Fibroblast of the conjunctiva (primary cell): ENCODE measurements at regions not wholly inside any gene's neighbourhood (a gene's known extent, or its start where the extent isn't known, plus 50 kb on each side); places are given as distances from the start of the nearest gene placed in this dataset.

ENCODE experiments used
- DNase-seq: peaks from one replicate; pipeline ENCODE4 v3.0.0-alpha.2; 2010; ENCODE audit warnings: low read depth

DNA sequence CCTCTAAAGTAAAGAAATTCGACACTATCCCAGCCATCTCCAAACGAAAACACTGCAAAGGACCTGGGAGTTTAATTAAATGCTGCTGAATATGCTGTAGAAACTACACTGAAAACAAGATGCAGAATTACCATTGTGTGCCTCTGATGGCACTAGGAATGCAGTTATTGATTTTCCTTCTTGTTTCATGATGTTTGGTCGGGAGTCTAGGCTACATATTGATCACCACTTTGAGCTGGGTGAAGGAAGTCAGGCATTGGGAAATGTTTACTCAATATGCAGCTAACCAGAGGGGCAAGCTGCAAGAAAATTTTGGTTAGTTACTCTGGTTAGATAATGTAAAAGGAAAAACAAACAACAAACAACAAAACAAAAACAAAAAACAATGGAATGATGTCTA, 650.7 kb upstream of the GALNTL6 start:
- DNase-seq: no peak

DNA sequence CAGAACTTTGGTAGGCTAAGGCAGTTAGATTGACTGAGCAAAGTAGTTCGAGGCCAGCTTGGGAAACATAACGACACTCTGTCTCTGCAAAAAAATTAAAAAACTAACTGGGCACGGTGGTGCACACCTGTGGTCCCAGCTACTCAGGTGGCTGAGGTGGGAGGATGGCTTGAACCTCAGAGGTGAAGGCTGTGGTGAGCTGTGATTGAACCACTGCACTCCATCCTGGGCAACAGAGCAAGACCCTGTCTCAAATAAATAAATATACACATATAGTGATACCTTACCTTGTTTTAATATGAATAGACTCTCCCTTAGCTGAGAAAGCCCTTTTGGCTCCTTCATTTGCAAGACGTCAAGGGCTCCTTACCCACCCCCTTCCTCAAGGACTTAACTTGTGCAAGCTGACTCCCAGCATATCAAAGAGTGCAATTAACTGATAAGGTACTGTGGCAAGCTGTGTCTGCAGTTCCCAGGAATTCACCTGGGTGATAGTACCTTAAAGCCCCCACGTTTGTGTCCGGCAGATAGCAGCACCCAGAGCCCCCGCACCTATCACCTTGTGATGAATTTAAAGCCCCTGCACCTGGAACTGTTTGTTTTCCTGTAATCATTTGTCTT, 655.6 kb upstream of the GALNTL6 start:
- no peak for DNase-seq

DNA sequence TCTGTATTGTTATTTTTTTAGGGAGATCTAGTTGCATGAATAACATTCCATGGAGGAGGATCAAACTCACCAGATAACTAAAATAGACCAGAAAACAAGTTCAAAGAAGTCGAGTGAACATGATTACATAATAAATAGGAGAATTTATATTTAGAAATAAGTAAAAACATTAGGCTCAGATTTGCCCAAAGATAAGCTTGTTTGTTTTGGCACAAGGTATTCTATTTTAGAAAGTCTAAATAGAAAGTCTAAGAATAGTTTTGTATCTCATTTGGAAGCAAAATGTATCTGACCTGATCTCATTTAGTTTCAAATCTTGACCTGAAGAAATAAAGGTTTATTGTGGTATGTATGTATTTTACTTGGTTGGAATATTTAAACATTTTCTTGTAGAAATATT, 670.6 kb upstream of the GALNTL6 start:
- DNase-seq: no peak

DNA sequence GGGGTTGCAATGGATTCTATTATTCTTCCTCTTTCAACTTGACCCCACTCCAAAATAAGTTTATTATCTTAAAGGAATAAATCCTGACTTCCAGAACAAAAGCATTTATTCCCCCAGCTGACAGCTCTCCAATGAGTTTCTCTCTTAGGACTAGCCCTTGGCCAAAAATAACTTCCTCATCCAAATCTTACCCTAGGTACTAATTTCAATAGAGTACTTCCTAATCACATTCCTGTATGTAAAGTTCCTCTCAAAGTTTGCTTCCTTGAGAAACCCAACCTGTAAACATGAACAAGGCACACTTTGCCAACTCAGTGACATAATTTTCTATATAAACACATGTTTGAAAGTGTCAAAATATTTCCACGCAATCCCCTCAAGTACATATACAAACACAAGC, 671.2 kb upstream of the GALNTL6 start:
- no peak for DNase-seq

DNA sequence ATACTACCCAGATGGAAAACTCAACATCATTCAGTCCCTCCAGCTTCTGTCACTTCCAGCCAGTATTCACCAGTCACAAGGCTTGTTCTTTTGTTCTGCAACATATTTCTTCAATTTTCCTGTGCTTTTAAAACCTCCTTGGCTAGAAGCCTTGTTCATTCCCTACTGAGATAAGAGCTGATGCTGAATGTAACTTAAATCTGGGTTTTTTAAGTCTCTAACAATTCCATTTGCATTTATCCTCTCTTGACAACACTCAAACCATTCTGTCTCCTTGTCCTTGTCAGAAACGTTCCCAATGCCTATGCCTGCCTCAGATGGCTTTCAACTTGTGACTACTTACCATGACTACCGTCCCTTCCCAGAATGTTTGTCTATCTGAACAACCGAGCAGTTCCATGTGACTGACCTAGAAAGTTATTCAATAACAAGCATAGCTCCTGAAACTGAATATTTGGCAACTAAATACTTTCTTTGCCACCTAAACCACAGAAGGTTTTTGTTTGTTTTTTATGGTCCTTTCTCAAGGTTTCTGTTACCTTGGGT, 682.9 kb upstream of the GALNTL6 start:
- no peak for DNase-seq

DNA sequence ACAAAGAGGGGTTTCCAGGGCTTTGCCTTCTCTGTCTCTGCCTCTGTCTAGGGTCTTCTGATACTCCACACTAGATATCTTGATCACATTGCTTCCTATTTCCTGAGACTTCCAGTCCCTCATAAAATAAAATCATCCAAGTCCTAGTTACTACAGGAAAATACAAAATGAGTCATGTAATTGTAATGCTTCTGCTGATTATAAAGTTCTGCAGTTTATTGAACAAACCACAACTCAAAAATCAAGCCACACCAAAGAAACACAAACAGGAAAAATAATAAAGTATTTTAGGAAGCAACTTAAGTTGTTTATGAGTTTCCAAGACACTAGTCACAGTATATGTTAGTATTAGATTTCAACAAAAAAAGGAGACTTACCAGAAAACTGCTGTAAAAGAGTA, 695.1 kb upstream of the GALNTL6 start:
- no peak for DNase-seq

GRCh38 chr4:171117457-171117856, 695.7 kb upstream of the GALNTL6 start:
- no peak for DNase-seq

DNA sequence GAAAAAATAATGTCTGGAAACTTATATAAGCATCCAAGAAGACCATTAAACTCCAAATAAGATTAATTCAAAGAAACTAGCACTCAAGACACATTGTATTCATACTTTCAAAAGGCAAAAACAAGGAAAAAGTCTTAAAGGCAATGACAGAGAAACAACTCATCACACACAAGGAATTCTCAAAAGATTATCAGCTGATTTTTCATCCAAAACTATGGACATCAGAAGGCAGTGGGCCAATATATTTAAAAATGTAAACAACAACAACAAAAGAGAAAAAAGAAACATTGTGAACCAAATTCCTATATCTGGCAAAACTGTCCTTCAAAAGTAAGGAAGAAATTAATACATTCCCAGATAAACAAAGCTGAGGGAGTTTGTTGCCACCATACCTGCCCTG, 711.4 kb upstream of the GALNTL6 start:
- no peak for DNase-seq

- DNase-seq: no peak
Observed at GRCh38 chr4:171087089-171087488, 726.1 kb upstream of the GALNTL6 start.

- no peak for DNase-seq
Observed at GRCh38 chr4:171067422-171067821, 745.8 kb upstream of the GALNTL6 start.

DNA sequence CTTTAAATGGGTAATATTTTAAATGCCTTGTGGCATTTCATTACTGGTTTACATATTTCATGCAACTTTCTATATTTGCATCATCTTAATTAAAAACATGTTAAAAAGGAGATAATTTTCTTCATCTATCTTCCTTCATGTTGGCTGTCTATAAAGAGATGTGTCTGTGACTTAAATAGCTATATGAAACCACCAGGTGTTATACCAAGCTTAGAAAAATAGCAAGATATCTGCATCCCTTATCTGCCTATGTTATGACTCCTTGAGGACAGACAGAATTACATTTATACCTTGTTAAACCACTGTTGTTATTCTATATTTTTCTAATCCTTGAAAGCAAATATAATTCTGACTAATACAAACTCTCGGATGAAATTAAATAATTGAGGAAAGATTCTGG, 763.8 kb upstream of the GALNTL6 start:
- DNase-seq: no peak

- DNase-seq: no peak
Observed at GRCh38 chr4:171042989-171043524, 770.1 kb upstream of the GALNTL6 start.

GRCh38 chr4:171035909-171036308, 777.3 kb upstream of the GALNTL6 start:
- no peak for DNase-seq

GRCh38 chr4:171031338-171031737, 781.9 kb upstream of the GALNTL6 start:
- DNase-seq: no peak

DNA sequence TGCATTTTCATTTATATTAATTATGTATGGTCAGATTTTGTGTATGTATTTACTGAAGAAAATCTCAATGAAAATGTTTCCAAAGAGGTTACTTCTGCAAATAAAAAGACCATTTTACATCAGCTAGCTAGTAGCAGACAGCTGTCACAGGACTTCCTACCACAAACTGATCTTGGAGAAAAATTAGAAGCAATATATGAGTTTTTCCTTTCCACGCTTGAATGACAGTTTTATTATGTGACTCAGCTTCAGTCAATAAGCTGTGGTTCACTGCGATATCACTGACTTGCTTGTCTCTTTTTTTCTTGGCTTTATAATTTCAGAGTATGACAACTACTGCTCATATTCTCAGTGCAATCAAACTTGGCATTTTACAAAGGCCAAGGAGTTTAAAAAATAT, 787.4 kb upstream of the GALNTL6 start:
- no peak for DNase-seq

- no peak for DNase-seq
Observed at GRCh38 chr4:171025343-171025742, 787.9 kb upstream of the GALNTL6 start.

GRCh38 chr4:171024720-171025303, 788.4 kb upstream of the GALNTL6 start:
- no peak for DNase-seq

GRCh38 chr4:171022824-171023230, 790.4 kb upstream of the GALNTL6 start:
- DNase-seq: no peak

DNA sequence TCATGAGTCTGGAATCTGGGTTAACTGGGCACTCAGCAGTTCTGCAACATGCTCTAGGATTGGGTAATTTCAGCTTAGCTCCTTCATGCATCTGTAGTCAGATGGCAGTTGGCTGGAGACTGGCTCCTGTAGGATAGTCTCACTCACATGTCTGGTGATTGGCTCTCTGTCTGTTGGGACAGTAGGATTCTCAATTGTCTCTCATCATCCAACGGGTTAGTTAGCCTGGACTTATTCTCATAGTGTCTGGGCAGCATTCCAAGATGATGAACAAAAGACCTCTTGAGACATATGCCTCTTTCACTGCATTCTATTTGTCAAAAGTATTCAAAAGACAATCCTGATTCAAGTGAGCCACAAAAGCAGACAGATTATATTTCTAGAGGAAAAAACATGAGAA, 795.6 kb upstream of the GALNTL6 start:
- no peak for DNase-seq

GRCh38 chr4:171016145-171016544, 797.1 kb upstream of the GALNTL6 start:
- DNase-seq: no peak

DNA sequence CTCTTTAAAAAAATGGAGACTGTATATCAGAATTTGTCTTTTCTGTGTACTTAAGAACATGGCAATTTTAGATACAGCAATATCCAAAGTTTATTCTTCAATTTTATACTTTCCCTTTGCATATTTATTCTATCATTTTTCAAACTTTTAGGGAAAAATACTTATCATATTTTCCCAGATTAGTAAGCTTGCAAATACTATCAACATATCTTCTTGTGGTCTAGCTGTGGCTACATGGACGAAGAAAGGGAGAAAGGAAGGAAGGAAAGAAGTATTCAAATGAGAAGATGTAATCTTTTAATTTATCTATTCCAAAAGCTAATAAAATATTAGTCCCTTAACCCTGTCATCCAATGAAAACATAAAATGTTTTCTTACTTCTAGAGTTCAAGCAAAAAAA, 797.8 kb upstream of the GALNTL6 start:
- no peak for DNase-seq

DNA sequence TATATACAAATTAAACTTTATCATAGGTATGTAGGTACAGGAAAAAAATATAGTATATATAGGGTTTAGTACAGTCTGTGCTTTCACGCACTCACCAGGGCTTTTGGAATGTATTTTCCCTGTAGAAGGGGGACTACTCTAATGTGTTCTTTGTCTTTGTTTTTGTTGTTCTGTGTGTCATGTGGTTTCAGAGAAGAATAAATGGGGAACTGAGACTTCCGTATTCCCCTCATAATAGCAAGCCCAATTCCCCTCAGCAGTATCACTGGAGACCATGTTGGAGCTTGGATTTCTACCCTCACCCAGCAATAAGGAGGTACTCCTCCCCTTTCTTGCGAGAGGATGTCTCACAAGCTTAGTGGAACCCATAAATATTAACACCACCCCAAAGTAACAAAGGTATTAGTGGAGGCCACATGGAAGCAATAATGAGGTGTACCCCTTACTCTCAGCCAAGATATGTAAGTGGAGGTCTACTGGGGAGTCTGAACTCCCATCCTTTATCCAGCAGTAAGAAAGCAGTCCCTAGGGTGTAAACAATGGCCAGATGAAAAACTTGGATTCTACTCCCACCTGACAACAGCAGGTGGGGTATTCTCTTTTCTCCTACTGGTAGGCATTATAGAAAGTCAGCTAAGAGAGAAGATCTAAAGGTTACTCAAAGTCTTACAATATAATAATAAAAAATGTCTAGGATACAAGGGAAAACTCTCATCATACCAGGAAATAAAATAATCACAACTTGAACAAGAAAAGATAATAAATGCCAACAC, 805.4 kb upstream of the GALNTL6 start:
- DNase-seq: no peak

DNA sequence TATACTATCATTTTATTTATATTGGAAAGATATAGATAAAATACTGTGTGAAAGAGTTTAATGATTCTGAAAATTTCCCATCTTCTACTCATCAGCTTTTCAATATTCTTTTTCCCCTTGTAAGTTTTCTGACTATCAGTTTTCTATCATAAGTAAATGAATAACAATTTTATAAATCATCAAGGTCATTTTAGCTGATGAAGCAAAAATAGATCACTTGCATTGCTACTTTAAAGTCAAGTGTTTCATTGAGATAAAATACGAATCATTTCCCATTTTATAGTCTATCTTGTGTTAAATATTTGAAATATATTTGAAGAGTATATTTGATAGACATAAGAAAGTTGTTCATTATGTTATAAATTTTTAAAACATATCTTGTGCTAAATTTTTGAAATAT, 811.0 kb upstream of the GALNTL6 start:
- DNase-seq: no peak
